HepG2 (cell line): ENCODE measurements at regions not wholly inside any gene's neighbourhood (a gene's known extent, or its start where the extent isn't known, plus 50 kb on each side); places are given as distances from the start of the nearest gene placed in this dataset.

Experiments used
- ATF7 ChIP-seq, 2 experiments: fragments of 450-650 bp in 1 of 2; sonication (generic) in 1 of 2; formaldehyde crosslinking in 1 of 2; IDR thresholded peaks; 2 replicates each; pipeline versions ENCODE4 v1.4.0 to v1.6.1; 2016 to 2020; ENCODE audit warnings: antibody characterized with exemption in 1 of 2, mild to moderate bottlenecking in 1 of 2, missing genetic modification reagents in 1 of 2
- CAMTA2 ChIP-seq: sonication (generic); formaldehyde crosslinking; IDR thresholded peaks from 2 replicates; pipeline ENCODE4 v1.4.0; 2020; ENCODE audit warnings: mild to moderate bottlenecking, missing genetic modification reagents, borderline replicate concordance
- E2F1 ChIP-seq: sonication (generic); formaldehyde crosslinking; IDR thresholded peaks from 2 replicates; pipeline ENCODE4 v1.5.0; 2020; ENCODE audit warnings: missing genetic modification reagents
- EP300 ChIP-seq, 3 experiments: sonication (generic) in 1 of 3; formaldehyde crosslinking in 1 of 3; IDR thresholded peaks; 2 replicates each; pipeline versions ENCODE4 v1.5.1 to v1.6.1; 2011 to 2020; ENCODE audit warnings: low read depth in 2 of 3, low read length in 2 of 3, borderline replicate concordance in 1 of 3, improper control_type of control experiment in 1 of 3, mild to moderate bottlenecking in 1 of 3, missing genetic modification reagents in 1 of 3, moderate library complexity in 1 of 3
- GABPB1 ChIP-seq: IDR thresholded peaks from 2 replicates; pipeline ENCODE4 v1.6.1; 2016; ENCODE audit warnings: mild to moderate bottlenecking, missing genetic modification reagents, moderate library complexity, missing compliant biosample characterization
- HMG20A ChIP-seq: IDR thresholded peaks from 2 replicates; pipeline ENCODE4 v1.6.1; 2016; ENCODE audit warnings: borderline replicate concordance
- IRF1 ChIP-seq: sonication (generic); formaldehyde crosslinking; IDR thresholded peaks from 2 replicates; pipeline ENCODE4 v1.4.0; 2020; ENCODE audit warnings: low read depth, mild to moderate bottlenecking, missing genetic modification reagents
- MZF1 ChIP-seq: sonication (generic); formaldehyde crosslinking; IDR thresholded peaks from 2 replicates; pipeline ENCODE4 v1.8.1; 2023; ENCODE audit warnings: mild to moderate bottlenecking, missing genetic modification reagents, borderline replicate concordance
- NR2C2 ChIP-seq: sonication (generic); formaldehyde crosslinking; IDR thresholded peaks from 2 replicates; pipeline ENCODE4 v1.4.0; 2020; ENCODE audit warnings: missing genetic modification reagents, mild to moderate bottlenecking, moderate library complexity, borderline replicate concordance
- PAXIP1 ChIP-seq: sonication (generic); formaldehyde crosslinking; conservative IDR thresholded peaks from 2 replicates; pipeline ENCODE4 v1.4.0; 2020; ENCODE audit warnings: mild to moderate bottlenecking, missing genetic modification reagents, moderate library complexity
- PHF8 ChIP-seq: sonication (generic); formaldehyde crosslinking; IDR thresholded peaks from 2 replicates; pipeline ENCODE4 v1.5.0; 2020; ENCODE audit warnings: missing genetic modification reagents
- POGZ ChIP-seq: sonication (generic); formaldehyde crosslinking; IDR thresholded peaks from 2 replicates; pipeline ENCODE4 v1.4.0; 2020; ENCODE audit warnings: mild to moderate bottlenecking, missing genetic modification reagents
- RELA ChIP-seq: sonication (generic); formaldehyde crosslinking; IDR thresholded peaks from 2 replicates; pipeline ENCODE4 v1.4.0; 2020; ENCODE audit warnings: missing genetic modification reagents
- ZBTB26 ChIP-seq: IDR thresholded peaks from 2 replicates; pipeline ENCODE4 v1.6.1; 2016; ENCODE audit warnings: missing compliant biosample characterization, missing genetic modification reagents, borderline replicate concordance
- ZMYM4 ChIP-seq: sonication (generic); formaldehyde crosslinking; IDR thresholded peaks from 2 replicates; pipeline ENCODE4 v1.8.1; 2023; ENCODE audit warnings: mild to moderate bottlenecking, missing genetic modification reagents
- ZNF7 ChIP-seq: IDR thresholded peaks from 2 replicates; pipeline ENCODE4 v1.6.1; 2016; ENCODE audit warnings: missing biosample characterization, missing genetic modification reagents
- ZNF800 ChIP-seq: sonication (generic); formaldehyde crosslinking; IDR thresholded peaks from 2 replicates; pipeline ENCODE4 v1.4.0; 2020; ENCODE audit warnings: missing genetic modification reagents
- TF ChIP-seq, protein P1 (sequence below): sonication (generic); formaldehyde crosslinking; IDR thresholded peaks from 2 replicates; pipeline ENCODE4 v1.4.0; 2020; ENCODE audit warnings: mild to moderate bottlenecking, missing genetic modification reagents

- TF ChIP-seq, protein P1, sequence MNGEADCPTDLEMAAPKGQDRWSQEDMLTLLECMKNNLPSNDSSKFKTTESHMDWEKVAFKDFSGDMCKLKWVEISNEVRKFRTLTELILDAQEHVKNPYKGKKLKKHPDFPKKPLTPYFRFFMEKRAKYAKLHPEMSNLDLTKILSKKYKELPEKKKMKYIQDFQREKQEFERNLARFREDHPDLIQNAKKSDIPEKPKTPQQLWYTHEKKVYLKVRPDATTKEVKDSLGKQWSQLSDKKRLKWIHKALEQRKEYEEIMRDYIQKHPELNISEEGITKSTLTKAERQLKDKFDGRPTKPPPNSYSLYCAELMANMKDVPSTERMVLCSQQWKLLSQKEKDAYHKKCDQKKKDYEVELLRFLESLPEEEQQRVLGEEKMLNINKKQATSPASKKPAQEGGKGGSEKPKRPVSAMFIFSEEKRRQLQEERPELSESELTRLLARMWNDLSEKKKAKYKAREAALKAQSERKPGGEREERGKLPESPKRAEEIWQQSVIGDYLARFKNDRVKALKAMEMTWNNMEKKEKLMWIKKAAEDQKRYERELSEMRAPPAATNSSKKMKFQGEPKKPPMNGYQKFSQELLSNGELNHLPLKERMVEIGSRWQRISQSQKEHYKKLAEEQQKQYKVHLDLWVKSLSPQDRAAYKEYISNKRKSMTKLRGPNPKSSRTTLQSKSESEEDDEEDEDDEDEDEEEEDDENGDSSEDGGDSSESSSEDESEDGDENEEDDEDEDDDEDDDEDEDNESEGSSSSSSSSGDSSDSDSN (CRISPR knock-in tag) = no peak
- TF ChIP-seq PHF8 = no peak
- TF ChIP-seq NR2C2 (CRISPR knock-in tag) = no peak
- no peak for TF ChIP-seq GABPB1
- no peak for TF ChIP-seq ZNF7 (CRISPR knock-in tag)
- TF ChIP-seq E2F1 = no peak; the same call in 1 of the 2 replicates
- TF ChIP-seq IRF1 (CRISPR knock-in tag) = no peak
- no peak for TF ChIP-seq RELA (CRISPR knock-in tag)
- 0 out of 2 replicates have a peak, but pooled peaks have one; percentile 34 for TF ChIP-seq ZNF800 (CRISPR knock-in tag)
- TF ChIP-seq PAXIP1 = peak; percentile 65
- no peak for TF ChIP-seq CAMTA2 (CRISPR knock-in tag)
- peak; percentile 56 for TF ChIP-seq ZMYM4
- TF ChIP-seq HMG20A (CRISPR knock-in tag) = peak; percentile 32; the same call in 1 of the 2 replicates
- peak; percentile 76 for TF ChIP-seq POGZ (CRISPR knock-in tag)
- TF ChIP-seq ATF7 (IDR thresholded peaks at IDR 0.05) = no peak
- TF ChIP-seq ATF7 (CRISPR knock-in tag; IDR thresholded peaks at IDR 0.05) = no peak
- no peak for TF ChIP-seq MZF1 (CRISPR knock-in tag)
- TF ChIP-seq ZBTB26 (CRISPR knock-in tag) = no peak
- TF ChIP-seq EP300 (IDR thresholded peaks at IDR 0.05; ENCODE audit: low read depth in 2 of 2, low read length in 2 of 2) = peak in 1 of 2 experiments; percentile 53; a peak in 1 of 4 replicates
- TF ChIP-seq EP300 (CRISPR knock-in tag; IDR thresholded peaks at IDR 0.05; ENCODE audit: borderline replicate concordance) = no peak
Measured at GRCh38 chr3:103947062-103947461, 1419.6 kb upstream of the ALCAM start (continued).
